ENCODE measurements at regions not wholly inside any gene's neighbourhood (a gene's known extent, or its start where the extent isn't known, plus 50 kb on each side); places are given as distances from the start of the nearest gene placed in this dataset.

DNA sequence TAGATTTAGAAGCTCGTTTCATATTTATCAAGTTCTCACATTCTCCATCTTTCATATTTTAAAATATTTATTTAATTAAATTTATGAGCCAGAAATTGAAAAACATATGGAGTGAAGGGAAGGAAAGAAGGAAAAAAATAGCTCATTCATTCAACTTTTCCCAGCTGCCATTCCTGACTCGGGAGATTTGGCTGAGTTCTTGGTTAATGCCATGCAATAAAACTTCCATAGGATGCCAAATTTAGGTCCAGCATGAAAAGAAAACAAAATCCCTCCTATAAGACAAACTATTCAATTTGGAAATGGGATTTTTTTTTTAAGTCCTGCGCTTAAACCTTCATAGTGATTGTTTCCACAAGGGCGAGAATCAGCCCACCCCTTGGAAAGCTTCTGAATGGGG, 426.1 kb upstream of the TNP1 start:
- DNase-seq (ENCODE audit: low read depth) = no peak
- TF ChIP-seq, protein P1, sequence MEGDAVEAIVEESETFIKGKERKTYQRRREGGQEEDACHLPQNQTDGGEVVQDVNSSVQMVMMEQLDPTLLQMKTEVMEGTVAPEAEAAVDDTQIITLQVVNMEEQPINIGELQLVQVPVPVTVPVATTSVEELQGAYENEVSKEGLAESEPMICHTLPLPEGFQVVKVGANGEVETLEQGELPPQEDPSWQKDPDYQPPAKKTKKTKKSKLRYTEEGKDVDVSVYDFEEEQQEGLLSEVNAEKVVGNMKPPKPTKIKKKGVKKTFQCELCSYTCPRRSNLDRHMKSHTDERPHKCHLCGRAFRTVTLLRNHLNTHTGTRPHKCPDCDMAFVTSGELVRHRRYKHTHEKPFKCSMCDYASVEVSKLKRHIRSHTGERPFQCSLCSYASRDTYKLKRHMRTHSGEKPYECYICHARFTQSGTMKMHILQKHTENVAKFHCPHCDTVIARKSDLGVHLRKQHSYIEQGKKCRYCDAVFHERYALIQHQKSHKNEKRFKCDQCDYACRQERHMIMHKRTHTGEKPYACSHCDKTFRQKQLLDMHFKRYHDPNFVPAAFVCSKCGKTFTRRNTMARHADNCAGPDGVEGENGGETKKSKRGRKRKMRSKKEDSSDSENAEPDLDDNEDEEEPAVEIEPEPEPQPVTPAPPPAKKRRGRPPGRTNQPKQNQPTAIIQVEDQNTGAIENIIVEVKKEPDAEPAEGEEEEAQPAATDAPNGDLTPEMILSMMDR (conservative IDR thresholded peaks at IDR 0.05; ENCODE audit: low read depth, low read length) = no peak
- no peak overlapping the region for H3K4me3 ChIP-seq (ENCODE audit: low read length)

DNA sequence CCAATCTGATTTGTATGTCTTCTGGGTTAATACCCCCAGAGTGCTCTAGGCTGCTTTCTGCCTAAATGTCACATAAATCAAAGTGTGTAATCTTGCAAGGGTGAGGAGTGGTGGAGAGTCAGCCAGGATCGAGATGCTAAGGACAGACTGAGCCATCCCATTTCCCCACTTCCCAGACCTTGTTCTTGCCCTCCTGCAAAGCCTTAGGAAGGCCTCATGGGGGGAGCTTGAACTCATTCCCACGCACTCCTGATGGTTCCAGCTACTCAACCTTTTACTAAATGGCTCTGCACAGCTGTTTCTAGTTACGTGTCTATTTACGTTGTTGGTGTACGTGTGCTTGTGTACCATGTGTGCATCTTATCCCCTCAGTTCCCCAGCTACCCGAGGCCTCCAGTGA, 423.6 kb upstream of the TNP1 start:
- DNase-seq (ENCODE audit: low read depth) = no peak
- no peak overlapping the region for H3K4me3 ChIP-seq (ENCODE audit: low read length)
- TF ChIP-seq, protein P1 (conservative IDR thresholded peaks at IDR 0.05; ENCODE audit: low read depth, low read length) = no peak

DNA sequence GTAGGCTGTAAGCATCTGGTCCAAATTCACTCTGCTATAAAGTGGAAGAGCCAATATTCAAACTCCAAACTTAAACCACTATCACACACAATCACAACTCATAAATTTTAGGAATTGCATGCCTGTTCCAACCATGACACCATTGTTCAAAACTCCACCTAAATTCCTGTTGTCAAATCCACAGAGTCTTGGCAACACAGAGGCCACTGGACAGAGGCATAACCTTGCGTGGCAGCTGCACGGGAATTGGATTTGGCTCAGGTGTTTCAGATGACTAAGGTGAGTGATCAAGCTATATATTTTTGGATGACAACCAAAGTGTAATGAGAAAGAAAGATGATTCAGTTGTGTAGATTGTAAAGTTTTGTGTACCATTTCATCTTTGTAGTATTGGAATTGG, 422.7 kb upstream of the TNP1 start:
- TF ChIP-seq, protein P1 (conservative IDR thresholded peaks at IDR 0.05; ENCODE audit: low read depth, low read length) = no peak
- H3K4me3 ChIP-seq (ENCODE audit: low read length) = no peak overlapping the region
- no peak for DNase-seq (ENCODE audit: low read depth)

DNA sequence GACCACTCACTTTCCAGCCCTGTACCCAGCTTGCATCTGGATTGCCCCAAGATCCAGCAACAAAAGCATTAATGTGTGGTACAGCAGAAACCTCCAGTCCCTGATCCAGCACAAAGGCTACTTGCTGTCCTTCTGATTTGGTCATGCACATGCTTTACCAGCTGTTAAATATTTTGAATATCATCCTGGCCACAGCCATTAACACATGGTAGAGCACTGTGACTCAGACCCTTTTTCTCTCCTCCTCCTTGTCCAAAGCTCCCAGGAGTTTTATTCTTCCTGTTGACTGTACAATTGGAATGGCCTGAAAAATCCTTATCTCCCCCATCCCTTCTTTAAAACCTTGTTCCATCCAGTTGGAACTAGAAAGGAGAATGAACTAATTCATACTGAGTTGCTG, 419.7 kb upstream of the TNP1 start:
- peak; percentile 23 for DNase-seq (ENCODE audit: low read depth)
- H3K4me3 ChIP-seq (ENCODE audit: low read length) = no peak overlapping the region
- TF ChIP-seq, protein P1 (conservative IDR thresholded peaks at IDR 0.05; ENCODE audit: low read depth, low read length) = no peak

DNA sequence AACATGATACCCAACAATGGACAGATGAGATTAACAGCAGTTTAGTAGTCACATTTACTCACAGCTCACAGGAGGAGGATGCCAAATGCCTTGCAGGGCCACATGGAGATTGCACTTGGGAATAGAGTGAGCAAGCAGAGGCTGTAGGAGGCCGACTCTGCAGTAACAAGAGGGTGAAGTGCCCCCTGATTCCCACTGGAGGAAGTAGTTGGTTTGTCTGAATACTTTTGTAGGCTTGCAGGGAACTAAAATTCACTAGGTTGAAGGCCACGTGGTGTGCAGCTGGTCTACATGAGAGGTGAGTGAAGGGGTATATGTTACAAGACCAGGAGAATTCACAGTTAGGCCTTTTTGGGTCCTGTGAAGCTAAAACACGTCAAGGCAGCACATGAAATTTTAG, 419.3 kb upstream of the TNP1 start:
- TF ChIP-seq, protein P1 (conservative IDR thresholded peaks at IDR 0.05; ENCODE audit: low read depth, low read length) = no peak
- no peak for DNase-seq (ENCODE audit: low read depth)
- no peak overlapping the region for H3K4me3 ChIP-seq (ENCODE audit: low read length)

DNA sequence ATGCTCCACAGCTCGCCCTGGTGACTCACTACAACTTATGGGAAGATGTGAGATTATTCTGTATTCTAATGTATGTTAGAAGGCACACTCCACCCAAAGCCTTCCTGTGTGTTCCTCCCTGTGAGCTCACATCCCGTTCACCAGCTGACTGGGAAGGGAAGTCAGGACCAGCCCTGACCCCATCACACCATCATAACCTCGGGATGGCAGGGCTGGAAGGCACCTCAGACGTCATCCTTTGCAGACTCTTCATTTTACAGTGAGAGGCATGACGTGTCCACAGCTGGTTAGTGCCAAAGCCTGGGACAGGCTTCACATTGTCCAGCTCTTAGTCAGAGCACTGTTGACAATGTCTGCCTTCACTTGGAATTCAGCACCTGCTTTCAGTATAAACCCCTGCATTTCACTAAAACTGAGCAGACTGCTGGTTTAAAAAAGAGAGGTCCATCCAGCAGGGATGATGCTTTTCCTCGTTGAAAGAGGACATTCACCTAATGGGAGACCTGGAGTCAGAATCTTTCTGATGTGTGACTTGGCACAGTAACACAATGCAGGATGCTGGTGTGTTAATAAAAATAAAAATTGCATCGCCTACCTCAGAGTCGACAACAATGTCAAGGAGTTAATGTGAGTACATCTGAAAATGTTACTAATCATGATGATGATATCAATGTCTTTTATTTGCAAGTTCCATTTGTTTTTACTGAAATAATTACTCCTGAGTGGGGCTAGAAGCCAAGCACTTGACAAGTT, 418.0 kb upstream of the TNP1 start:
- peak; percentile 86 for DNase-seq (ENCODE audit: low read depth)
- H3K4me3 ChIP-seq (ENCODE audit: low read length) = no peak overlapping the region
- TF ChIP-seq, protein P1 (conservative IDR thresholded peaks at IDR 0.05; ENCODE audit: low read depth, low read length) = no peak

DNA sequence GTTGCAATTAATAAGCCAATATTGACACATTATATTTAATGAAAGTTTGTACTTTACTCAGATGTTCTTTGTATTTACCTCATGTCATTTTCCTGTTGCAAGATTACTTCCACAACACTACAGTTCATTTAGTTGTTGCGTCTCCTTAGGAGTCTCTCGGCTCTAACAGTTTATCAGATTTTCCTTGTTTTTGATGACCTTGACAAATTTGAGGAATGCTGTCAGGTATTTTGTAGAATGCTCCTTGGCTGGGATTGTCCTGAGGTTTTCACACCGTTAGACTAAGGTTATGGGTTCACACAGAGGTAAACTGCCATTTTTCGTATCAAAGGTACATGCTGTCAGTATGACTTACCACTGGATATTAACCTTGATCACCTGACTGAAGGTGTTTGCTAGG, 416.6 kb upstream of the TNP1 start:
- TF ChIP-seq, protein P1 (conservative IDR thresholded peaks at IDR 0.05; ENCODE audit: low read depth, low read length) = no peak
- no peak overlapping the region for H3K4me3 ChIP-seq (ENCODE audit: low read length)
- DNase-seq (ENCODE audit: low read depth) = no peak

Measured in retinal pigment epithelial cell (primary cell).